SK-N-SH treated with all-trans-retinoic acid at 6 μM for 48 hours (cell line): ENCODE measurements at regions not wholly inside any gene's neighbourhood (a gene's known extent, or its start where the extent isn't known, plus 50 kb on each side); places are given as distances from the start of the nearest gene placed in this dataset.

Source experiments
- ATAC-seq: fragments of 200-7000 bp; cut with Tn5 transposase; 3 replicates; pipeline ENCODE4 v1.9.1; 2020; ENCODE audit warnings: mild to moderate bottlenecking, moderate library complexity
- ARNTL ChIP-seq: fragments of 450-650 bp; formaldehyde crosslinking; IDR thresholded peaks from 2 replicates; pipeline ENCODE4 v1.5.0; 2020; ENCODE audit warnings: low read depth, mild to moderate bottlenecking, moderate library complexity, borderline replicate concordance
- BACH2 ChIP-seq: fragments of 250-450 bp; sonication (Bioruptor Pico); IDR thresholded peaks from 2 replicates; pipeline ENCODE4 v1.9.0; 2021; ENCODE audit warnings: mild to moderate bottlenecking, borderline replicate concordance
- CSRNP3 ChIP-seq: fragments of 250-450 bp; sonication (Bioruptor Pico); IDR thresholded peaks from 2 replicates; pipeline ENCODE4 v1.5.1; 2021; ENCODE audit warnings: mild to moderate bottlenecking, moderate library complexity
- ESRRG ChIP-seq: fragments of 250-450 bp; sonication (Bioruptor Pico); IDR thresholded peaks from 2 replicates; pipeline ENCODE4 v1.6.1; 2021; ENCODE audit warnings: mild to moderate bottlenecking
- GLIS3 ChIP-seq: fragments of 250-450 bp; sonication (Bioruptor Pico); IDR thresholded peaks from 2 replicates; pipeline ENCODE4 v1.5.0; 2020; ENCODE audit warnings: mild to moderate bottlenecking, moderate library complexity
- ISL1 ChIP-seq: fragments of 250-450 bp; sonication (Bioruptor Pico); IDR thresholded peaks from 2 replicates; pipeline ENCODE4 v2.1.2; 2022; ENCODE audit warnings: mild to moderate bottlenecking, moderate library complexity
- OSR1 ChIP-seq: fragments of 250-450 bp; sonication (Bioruptor Pico); IDR thresholded peaks from 2 replicates; pipeline ENCODE4 v1.8.0; 2022; ENCODE audit warnings: moderate library complexity, mild to moderate bottlenecking, inconsistent platforms
- POU6F1 ChIP-seq: fragments of 250-450 bp; sonication (Bioruptor Pico); IDR thresholded peaks from 2 replicates; pipeline ENCODE4 v1.8.0; 2021; ENCODE audit warnings: low read depth, mild to moderate bottlenecking, moderate library complexity, borderline replicate concordance
- PPARA ChIP-seq: fragments of 250-450 bp; sonication (Bioruptor Pico); IDR thresholded peaks from 2 replicates; pipeline ENCODE4 v1.5.0; 2020; ENCODE audit warnings: mild to moderate bottlenecking, borderline replicate concordance
- RARB ChIP-seq: fragments of 250-450 bp; sonication (Bioruptor Pico); IDR thresholded peaks from 2 replicates; pipeline ENCODE4 v1.8.0; 2021; ENCODE audit warnings: mild to moderate bottlenecking, moderate library complexity
- SNAI2 ChIP-seq: fragments of 250-450 bp; sonication (Bioruptor Pico); IDR thresholded peaks from 2 replicates; pipeline ENCODE4 v1.5.0; 2020; ENCODE audit warnings: mild to moderate bottlenecking, moderate library complexity
- TCF4 ChIP-seq: fragments of 250-450 bp; sonication (Bioruptor Pico); IDR thresholded peaks from 2 replicates; pipeline ENCODE4 v1.8.0; 2021; ENCODE audit warnings: mild to moderate bottlenecking, moderate library complexity, borderline replicate concordance
- TSHZ2 ChIP-seq: fragments of 250-450 bp; sonication (Bioruptor Pico); IDR thresholded peaks from 2 replicates; pipeline ENCODE4 v1.5.0; 2020; ENCODE audit warnings: mild to moderate bottlenecking, moderate library complexity
- ZC3H10 ChIP-seq: fragments of 250-450 bp; sonication (Bioruptor Pico); IDR thresholded peaks from 2 replicates; pipeline ENCODE4 v1.5.1; 2021; ENCODE audit warnings: mild to moderate bottlenecking, moderate library complexity
- ZFP3 ChIP-seq: fragments of 250-450 bp; sonication (Bioruptor Pico); IDR thresholded peaks from 2 replicates; pipeline ENCODE4 v1.5.0; 2020; ENCODE audit warnings: mild to moderate bottlenecking, moderate library complexity
- ZFP30 ChIP-seq: fragments of 450-650 bp; formaldehyde crosslinking; IDR thresholded peaks from 2 replicates; pipeline ENCODE4 v1.5.0; 2022; ENCODE audit warnings: mild to moderate bottlenecking, moderate library complexity
- ZNF565 ChIP-seq: fragments of 450-650 bp; formaldehyde crosslinking; conservative IDR thresholded peaks from 2 replicates; pipeline ENCODE4 v1.5.0; 2020; ENCODE audit warnings: low read depth, mild to moderate bottlenecking, moderate library complexity
- ZNF70 ChIP-seq: fragments of 450-650 bp; formaldehyde crosslinking; IDR thresholded peaks from 2 replicates; pipeline ENCODE4 v1.5.0; 2020; ENCODE audit warnings: mild to moderate bottlenecking, moderate library complexity
- ZNF8 ChIP-seq: fragments of 450-650 bp; formaldehyde crosslinking; IDR thresholded peaks from 2 replicates; pipeline ENCODE4 v1.5.0; 2020; ENCODE audit warnings: mild to moderate bottlenecking, moderate library complexity
- TF ChIP-seq, protein P1 (sequence below): fragments of 250-450 bp; sonication (Bioruptor Pico); IDR thresholded peaks from 2 replicates; pipeline ENCODE4 v1.8.0; 2020; ENCODE audit warnings: mild to moderate bottlenecking, moderate library complexity, borderline replicate concordance

DNA sequence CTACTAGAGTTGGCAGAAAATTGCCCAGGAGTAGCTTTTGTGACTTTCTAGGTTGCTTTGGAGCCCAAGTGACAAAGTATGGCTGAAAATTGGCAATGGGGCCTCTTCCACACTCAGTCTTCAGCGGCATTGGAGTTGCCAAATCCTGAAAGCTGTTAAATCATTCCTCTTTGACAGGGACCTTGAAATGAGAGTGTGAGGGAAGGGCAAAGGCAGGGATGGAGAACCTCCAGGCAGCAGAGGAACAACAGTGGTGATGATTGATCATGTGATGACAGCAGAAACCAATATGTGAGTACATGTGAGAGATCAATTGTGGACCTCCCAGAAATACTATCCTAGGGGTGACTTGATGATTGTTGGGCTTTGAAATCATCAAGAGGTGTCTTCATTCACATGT, 393.9 kb downstream of the KIF16B start:
- no peak for ATAC-seq
- TF ChIP-seq BACH2 (CRISPR knock-in tag): no peak
- no peak for TF ChIP-seq PPARA (CRISPR knock-in tag)
- no peak for TF ChIP-seq ZC3H10 (CRISPR knock-in tag)
- TF ChIP-seq ESRRG (CRISPR knock-in tag): no peak
- no peak for TF ChIP-seq TSHZ2 (CRISPR knock-in tag)
- no peak for TF ChIP-seq GLIS3
- TF ChIP-seq ZFP3: no peak
- TF ChIP-seq SNAI2 (CRISPR knock-in tag): no peak
- TF ChIP-seq ARNTL (CRISPR knock-in tag): no peak
- TF ChIP-seq RARB (CRISPR knock-in tag): no peak
- TF ChIP-seq ZNF565: no peak
- TF ChIP-seq TCF4 (CRISPR knock-in tag): no peak
- no peak for TF ChIP-seq ISL1 (CRISPR knock-in tag)
- TF ChIP-seq, protein P1, sequence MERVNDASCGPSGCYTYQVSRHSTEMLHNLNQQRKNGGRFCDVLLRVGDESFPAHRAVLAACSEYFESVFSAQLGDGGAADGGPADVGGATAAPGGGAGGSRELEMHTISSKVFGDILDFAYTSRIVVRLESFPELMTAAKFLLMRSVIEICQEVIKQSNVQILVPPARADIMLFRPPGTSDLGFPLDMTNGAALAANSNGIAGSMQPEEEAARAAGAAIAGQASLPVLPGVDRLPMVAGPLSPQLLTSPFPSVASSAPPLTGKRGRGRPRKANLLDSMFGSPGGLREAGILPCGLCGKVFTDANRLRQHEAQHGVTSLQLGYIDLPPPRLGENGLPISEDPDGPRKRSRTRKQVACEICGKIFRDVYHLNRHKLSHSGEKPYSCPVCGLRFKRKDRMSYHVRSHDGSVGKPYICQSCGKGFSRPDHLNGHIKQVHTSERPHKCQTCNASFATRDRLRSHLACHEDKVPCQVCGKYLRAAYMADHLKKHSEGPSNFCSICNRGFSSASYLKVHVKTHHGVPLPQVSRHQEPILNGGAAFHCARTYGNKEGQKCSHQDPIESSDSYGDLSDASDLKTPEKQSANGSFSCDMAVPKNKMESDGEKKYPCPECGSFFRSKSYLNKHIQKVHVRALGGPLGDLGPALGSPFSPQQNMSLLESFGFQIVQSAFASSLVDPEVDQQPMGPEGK: no peak
- no peak for TF ChIP-seq ZNF70 (CRISPR knock-in tag)
- no peak for TF ChIP-seq ZNF8

- TF ChIP-seq CSRNP3 (CRISPR knock-in tag) (no peak), POU6F1 (CRISPR knock-in tag) (no peak), ESRRG (CRISPR knock-in tag) (no peak), TCF4 (CRISPR knock-in tag) (no peak), ZFP30 (CRISPR knock-in tag) (no peak), ISL1 (CRISPR knock-in tag) (no peak), TSHZ2 (CRISPR knock-in tag) (no peak), OSR1 (CRISPR knock-in tag) (no peak)
- ATAC-seq: no peak
Measured at GRCh38 chr20:16178546-16179135, 394.6 kb downstream of the KIF16B start.
